ENCODE measurements at regions not wholly inside any gene's neighbourhood (a gene's known extent, or its start where the extent isn't known, plus 50 kb on each side); places are given as distances from the start of the nearest gene placed in this dataset.

GRCh38 chr2:138190999-138191398 lies 226.7 kb downstream of the HNMT start:
- Histone ChIP-seq H3K36me3 (no peaks in the 10 kb centered on the region), H3K4me1 (no peaks in the 10 kb centered on the region), H3K9me3 (no peaks in the 10 kb centered on the region), H3K4me3 (no peak overlapping the region), H3K27ac (no peak overlapping the region), H3K27me3 (no peaks in the 10 kb centered on the region)
- TF ChIP-seq CTCF (IDR thresholded peaks at IDR 0.05): no peak
- DNase-seq (ENCODE audit: low spot score): no peak

GRCh38 chr2:138193416-138194213 lies 229.3 kb downstream of the HNMT start:
- no peak for TF ChIP-seq CTCF (IDR thresholded peaks at IDR 0.05)
- Histone ChIP-seq H3K36me3 (no peaks in the 10 kb centered on the region), H3K9me3 (no peaks in the 10 kb centered on the region), H3K4me3 (no peak overlapping the region), H3K27me3 (no peaks in the 10 kb centered on the region), H3K4me1 (no peaks in the 10 kb centered on the region), H3K27ac (no peak overlapping the region)
- no peak for DNase-seq (ENCODE audit: low spot score)

GRCh38 chr2:138201286-138201685 lies 237.0 kb downstream of the HNMT start:
- H3K4me1 ChIP-seq: no peaks in the 10 kb centered on the region
- H3K36me3 ChIP-seq: no peaks in the 10 kb centered on the region
- no peaks in the 10 kb centered on the region for H3K9me3 ChIP-seq
- no peaks in the 10 kb centered on the region for H3K27me3 ChIP-seq
- no peak for TF ChIP-seq CTCF (IDR thresholded peaks at IDR 0.05)
- H3K27ac ChIP-seq: no peak overlapping the region
- no peak for DNase-seq (ENCODE audit: low spot score)
- no peak overlapping the region for H3K4me3 ChIP-seq

- no peak for TF ChIP-seq CTCF (IDR thresholded peaks at IDR 0.05)
- H3K27me3 ChIP-seq: no peaks in the 10 kb centered on the region
- H3K4me3 ChIP-seq: no peak overlapping the region
- no peaks in the 10 kb centered on the region for H3K9me3 ChIP-seq
- H3K36me3 ChIP-seq: no peaks in the 10 kb centered on the region
- no peak for DNase-seq (ENCODE audit: low spot score)
- H3K4me1 ChIP-seq: no peaks in the 10 kb centered on the region
- no peak overlapping the region for H3K27ac ChIP-seq
These were observed 238.5 kb downstream of the HNMT start for GRCh38 chr2:138202762-138203161.

GRCh38 chr2:138205281-138205680 lies 241.0 kb downstream of the HNMT start:
- DNase-seq (ENCODE audit: low spot score): no peak
- H3K36me3 ChIP-seq: no peaks in the 10 kb centered on the region
- H3K27me3 ChIP-seq: no peaks in the 10 kb centered on the region
- H3K27ac ChIP-seq: no peak overlapping the region
- H3K4me3 ChIP-seq: no peak overlapping the region
- no peak for TF ChIP-seq CTCF (IDR thresholded peaks at IDR 0.05)
- no peaks in the 10 kb centered on the region for H3K9me3 ChIP-seq
- no peaks in the 10 kb centered on the region for H3K4me1 ChIP-seq
